H1 (cell line): ENCODE measurements at regions not wholly inside any gene's neighbourhood (a gene's known extent, or its start where the extent isn't known, plus 50 kb on each side); places are given as distances from the start of the nearest gene placed in this dataset.
"Not testable (repeated sequence)": the region's sequence is repeated elsewhere in the genome, so short reads cannot be mapped to it uniquely, and the experiment has no call there.

Experiments
- CTCF ChIA-PET: fragments of 300-600 bp; sonication (Branson Sonifier 250); formaldehyde crosslinking; loops from one replicate; lab custom pipeline; 2021; ENCODE audit not compliant: partially characterized antibody; lab: Charles Lee
- POLR2A ChIA-PET: fragments of 300-600 bp; sonication (Branson Sonifier 250); formaldehyde crosslinking; loops from one replicate; lab custom pipeline; 2021; ENCODE audit warnings: inconsistent platforms; ENCODE audit not compliant: partially characterized antibody; lab: Charles Lee
- DNase-seq, 2 experiments: peaks; one replicate each; pipeline versions ENCODE4 v3.0.0 to v3.0.0-alpha.2; 2010 to 2022; ENCODE audit warnings: low spot score in 2 of 2, low read depth in 1 of 2, mixed read lengths in 1 of 2
- FAIRE-seq: peaks from 2 replicates; lab custom pipeline; 2011; peaks lifted over from hg19 to GRCh38; lab: Jason Lieb, UNC
- H2AFZ ChIP-seq: 2 replicates; pipeline ENCODE4 v1.8.1; 2012; ENCODE audit warnings: low read length, inconsistent platforms
- H2AK5ac ChIP-seq: 2 replicates; pipeline ENCODE4 v1.6.1; 2013; ENCODE audit warnings: low read depth, low read length
- H2BK120ac ChIP-seq: replicated peaks from 2 replicates; pipeline ENCODE3; 2013; ENCODE audit warnings: low read depth, low read length, inconsistent platforms
- H2BK12ac ChIP-seq: 2 replicates; pipeline ENCODE4 v1.6.1; 2013; ENCODE audit warnings: low read depth, low read length
- H2BK15ac ChIP-seq: 2 replicates; pipeline ENCODE4 v1.6.1; 2013; ENCODE audit warnings: low read length
- H2BK20ac ChIP-seq: 2 replicates; pipeline ENCODE4 v1.6.1; 2013; ENCODE audit warnings: low read length
- H2BK5ac ChIP-seq: 2 replicates; pipeline ENCODE4 v1.6.1; 2013; ENCODE audit warnings: low read depth, low read length
- H3K14ac ChIP-seq: 2 replicates; pipeline ENCODE4 v1.6.1; 2013; ENCODE audit warnings: inconsistent platforms; ENCODE audit not compliant: insufficient read length
- H3K18ac ChIP-seq: 2 replicates; pipeline ENCODE4 v1.6.1; 2013; ENCODE audit warnings: low read length; ENCODE audit errors: extremely low read depth
- H3K23ac ChIP-seq: 2 replicates; pipeline ENCODE4 v1.6.1; 2013; ENCODE audit warnings: inconsistent platforms; ENCODE audit not compliant: insufficient read length
- H3K23me2 ChIP-seq: 2 replicates; pipeline ENCODE4 v1.6.1; 2013; ENCODE audit warnings: low read depth, low read length
- H3K27ac ChIP-seq: 2 replicates; pipeline ENCODE4 v1.6.1; 2011; ENCODE audit warnings: low read depth, low read length, inconsistent platforms
- H3K27me3 ChIP-seq, 4 experiments: replicated peaks in 1 of 4; 1 replicate in 1 of 4; 2 replicates in 3 of 4; pipeline versions ENCODE4 v1.6.1 to v1.8.1; 2011 to 2013; ENCODE audit warnings: low read length in 3 of 4, mild to moderate bottlenecking in 3 of 4, inconsistent platforms in 2 of 4, mixed read lengths in 2 of 4, moderate library complexity in 1 of 4; ENCODE audit not compliant: control insufficient read depth in 3 of 4, insufficient read depth in 3 of 4; ENCODE audit errors: extremely low read depth in 1 of 4
- H3K36me3 ChIP-seq, 4 experiments: 2 replicates each; pipeline versions ENCODE4 v1.6.1 to v1.8.1; 2011 to 2013; ENCODE audit warnings: mild to moderate bottlenecking in 4 of 4, low read length in 3 of 4, moderate library complexity in 2 of 4, control low read depth in 1 of 4, inconsistent platforms in 1 of 4; ENCODE audit not compliant: insufficient read depth in 4 of 4, control insufficient read depth in 2 of 4
- H3K4ac ChIP-seq: replicated peaks from 2 replicates; pipeline ENCODE3; 2013; ENCODE audit warnings: low read length, low read depth, mixed read lengths, inconsistent platforms; ENCODE audit not compliant: insufficient read length
- H3K4me1 ChIP-seq, 4 experiments: replicated peaks in 1 of 4; 1 replicate in 1 of 4; 2 replicates in 3 of 4; pipeline versions ENCODE4 v1.6.1 to v1.8.1; 2011 to 2013; ENCODE audit warnings: low read length in 3 of 4, inconsistent platforms in 2 of 4, mixed read lengths in 1 of 4; ENCODE audit not compliant: insufficient read depth in 4 of 4, control insufficient read depth in 3 of 4
- H3K4me2 ChIP-seq, 2 experiments: 2 replicates each; pipeline versions ENCODE4 v1.6.1 to v1.8.1; 2011 to 2013; ENCODE audit warnings: low read depth in 2 of 2, low read length in 2 of 2, control low read depth in 1 of 2, inconsistent platforms in 1 of 2, mild to moderate bottlenecking in 1 of 2; ENCODE audit not compliant: insufficient read depth in 1 of 2
- H3K4me3 ChIP-seq, 4 experiments: fragments of 200-600, 300-600 bp in 1 of 4; sonication (generic), shearing (Covaris generic), sonication (Bioruptor Twin) in 1 of 4; 2 replicates each; pipeline versions ENCODE4 v1.5.1 to v1.8.1; 2011 to 2016; ENCODE audit warnings: low read length in 4 of 4, low read depth in 3 of 4, control low read depth in 2 of 4, inconsistent platforms in 2 of 4, mild to moderate bottlenecking in 2 of 4, mixed read lengths in 1 of 4, moderate library complexity in 1 of 4; ENCODE audit not compliant: insufficient read depth in 2 of 4; ENCODE audit errors: extremely low read depth in 1 of 4
- H3K56ac ChIP-seq: replicated peaks from 2 replicates; pipeline ENCODE3; 2013; ENCODE audit warnings: low read depth, mild to moderate bottlenecking, mixed read lengths, low read length, inconsistent platforms; ENCODE audit not compliant: insufficient read length
- H3K79me1 ChIP-seq: 2 replicates; pipeline ENCODE4 v1.6.1; 2013; ENCODE audit warnings: low read depth, low read length, control low read depth
- H3K79me2 ChIP-seq, 2 experiments: 2 replicates each; pipeline versions ENCODE4 v1.6.1 to v1.8.1; 2012 to 2013; ENCODE audit warnings: low read length in 2 of 2, mild to moderate bottlenecking in 2 of 2, inconsistent platforms in 1 of 2; ENCODE audit not compliant: insufficient read depth in 2 of 2, control insufficient read depth in 1 of 2
- H3K9ac ChIP-seq, 4 experiments: replicated peaks in 1 of 4; 1 replicate in 1 of 4; 2 replicates in 3 of 4; pipeline versions ENCODE4 v1.6.1 to v1.8.1; 2011 to 2013; ENCODE audit warnings: low read depth in 3 of 4, low read length in 3 of 4, control low read depth in 2 of 4, mild to moderate bottlenecking in 2 of 4, moderate library complexity in 2 of 4, inconsistent platforms in 1 of 4; ENCODE audit errors: extremely low read depth in 1 of 4
- H3K9me3 ChIP-seq, 2 experiments: 2 replicates each; pipeline versions ENCODE4 v1.6.1 to v1.8.1; 2012 to 2013; ENCODE audit warnings: mild to moderate bottlenecking in 2 of 2, moderate library complexity in 2 of 2, control low read depth in 1 of 2, inconsistent platforms in 1 of 2, low read depth in 1 of 2, low read length in 1 of 2, mixed read lengths in 1 of 2; ENCODE audit not compliant: insufficient read depth in 2 of 2
- H4K20me1 ChIP-seq, 2 experiments: replicated peaks in 1 of 2; 2 replicates each; pipeline versions ENCODE3 to v1.8.1; 2011 to 2013; ENCODE audit warnings: inconsistent platforms in 2 of 2, low read length in 2 of 2, mild to moderate bottlenecking in 1 of 2; ENCODE audit not compliant: insufficient read depth in 2 of 2, control insufficient read depth in 1 of 2
- H4K5ac ChIP-seq: 2 replicates; pipeline ENCODE4 v1.6.1; 2013; ENCODE audit warnings: low read length, low read depth, mixed read lengths, inconsistent platforms; ENCODE audit not compliant: insufficient read length
- H4K8ac ChIP-seq: 2 replicates; pipeline ENCODE4 v1.8.0; 2013; ENCODE audit warnings: mild to moderate bottlenecking, moderate library complexity, low read length, inconsistent platforms; ENCODE audit not compliant: insufficient read depth; ENCODE audit errors: extremely low read depth
- H4K91ac ChIP-seq: replicated peaks from 2 replicates; pipeline ENCODE3; 2013; ENCODE audit warnings: low read length, mixed read lengths, inconsistent platforms; ENCODE audit not compliant: insufficient read length
- WGBS, 2 experiments: shearing (Covaris generic) in 1 of 2; methylation state at CpG; one replicate each; pipeline versions ENCODE4 v1.1.6 to v1.1.7; 2013 to 2015; ENCODE audit warnings: low lambda C conversion rate in 2 of 2, mixed read lengths in 2 of 2, inconsistent platforms in 1 of 2, low coverage in 1 of 2, missing lambda C conversion rate in 1 of 2; ENCODE audit not compliant: insufficient replicate concordance in 2 of 2, insufficient coverage in 1 of 2, insufficient read length in 1 of 2; ENCODE audit errors: extremely low coverage in 1 of 2, missing lambda C conversion rate in 1 of 2; 5-methylcytosine and 5-hydroxymethylcytosine counted together

DNA sequence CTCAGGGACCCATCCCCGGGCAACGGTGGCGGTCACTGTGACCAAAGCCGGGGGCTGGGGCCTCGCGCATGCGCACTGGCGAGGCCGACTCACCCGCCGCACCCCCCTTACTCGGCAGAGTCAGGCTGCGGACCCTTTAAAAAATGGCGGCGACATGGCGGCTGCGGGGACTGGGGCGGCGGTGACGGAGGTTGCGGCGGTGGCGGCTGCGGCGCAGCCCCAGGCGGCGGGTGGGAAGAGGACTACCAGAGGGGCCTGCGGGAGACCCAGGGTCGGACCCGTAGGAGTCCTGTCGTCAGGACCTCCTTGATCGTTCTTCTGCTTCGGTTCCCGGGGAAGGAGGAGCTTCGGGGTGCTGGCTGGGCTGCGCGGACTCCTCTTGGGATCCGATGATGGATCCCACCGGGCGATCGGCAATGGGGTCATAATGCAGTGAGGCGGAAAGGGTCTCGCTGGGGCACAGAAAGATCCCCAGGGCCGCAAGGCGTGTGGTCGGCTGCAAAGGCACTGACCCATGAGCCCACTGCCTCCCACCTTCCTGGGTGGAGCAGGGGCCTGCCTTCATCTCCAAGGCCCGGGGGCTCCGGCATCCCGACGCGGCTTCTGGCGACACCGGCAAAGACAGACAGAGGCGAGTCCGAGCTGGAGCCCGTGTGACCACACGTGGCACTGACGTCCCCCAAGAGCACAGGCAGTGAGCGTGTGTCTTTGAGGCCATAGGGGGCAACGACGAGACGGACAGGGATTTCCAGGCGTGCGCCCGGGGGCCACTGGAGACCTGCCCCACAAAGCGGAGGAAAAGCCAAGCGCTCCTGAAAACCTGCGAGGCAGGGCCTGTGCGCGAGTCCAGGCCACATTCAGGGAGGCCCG, 1172.7 kb upstream of the PCDH10 start:
- peaks cover 11 to 42% of the 10 kb centered on the region in 2 experiments; a peak in 3 of 4 replicates for H3K9me3 ChIP-seq
- H3K27me3 ChIP-seq, H3K23me2 ChIP-seq, H2BK20ac ChIP-seq, POLR2A ChIA-PET, H2AFZ ChIP-seq, H3K4me1 ChIP-seq, H3K18ac ChIP-seq, H2BK120ac ChIP-seq, H3K79me2 ChIP-seq, H3K14ac ChIP-seq, H3K4me2 ChIP-seq, H3K56ac ChIP-seq, H3K9ac ChIP-seq, FAIRE-seq, H3K79me1 ChIP-seq, H2BK15ac ChIP-seq, H2BK5ac ChIP-seq, H3K4me3 ChIP-seq, H4K20me1 ChIP-seq, H3K27ac ChIP-seq, H4K5ac ChIP-seq, H2BK12ac ChIP-seq, H4K91ac ChIP-seq, H3K23ac ChIP-seq, CTCF ChIA-PET, H2AK5ac ChIP-seq, DNase-seq, H3K36me3 ChIP-seq, H3K4ac ChIP-seq, H4K8ac ChIP-seq: not testable (repeated sequence)
- WGBS, 2 experiments = 95% methylated on average over 40 of the region's 71 CpGs; no CpG with 5 or more reads in 1 of the 2 experiments
